HEK293 (cell line): ENCODE measurements at regions not wholly inside any gene's neighbourhood (a gene's known extent, or its start where the extent isn't known, plus 50 kb on each side); places are given as distances from the start of the nearest gene placed in this dataset.

Source experiments
- CTCF ChIA-PET: fragments of 350-600 bp; formaldehyde crosslinking; extraction: SDS; loops from one replicate; lab custom pipeline; 2021; ENCODE audit warnings: antibody characterized with exemption; lab: Yijun Ruan, JAX
- POLR2A ChIA-PET: fragments of 300-600 bp; formaldehyde crosslinking; extraction: SDS; loops from one replicate; lab custom pipeline; 2020; ENCODE audit warnings: antibody characterized with exemption, inconsistent platforms; lab: Yijun Ruan, JAX
- H3K27ac ChIP-seq: fragments of 200-500 bp; sonication (Bioruptor generic); 2 replicates; pipeline ENCODE4 v1.5.1; 2014; ENCODE audit warnings: low read depth, low read length, control low read depth, inconsistent platforms; ENCODE audit errors: extremely low read depth
- H3K36me3 ChIP-seq, 2 experiments: fragments of 200-500 bp in 1 of 2; sonication (Bioruptor generic) in 1 of 2; 1 replicate in 1 of 2; 2 replicates in 1 of 2; pipeline ENCODE4 v1.5.1; 2014 to 2017; ENCODE audit warnings: inconsistent platforms in 2 of 2, low read length in 2 of 2; ENCODE audit not compliant: control insufficient read depth in 2 of 2, insufficient read depth in 1 of 2
- H3K4me1 ChIP-seq: fragments of 200-500 bp; sonication (Bioruptor generic); 2 replicates; pipeline ENCODE4 v1.5.1; 2014; ENCODE audit warnings: mild to moderate bottlenecking, low read length, inconsistent platforms; ENCODE audit not compliant: control insufficient read depth, insufficient read depth
- H3K4me3 ChIP-seq: 2 replicates; pipeline ENCODE4 v1.5.1; 2011; ENCODE audit warnings: low read depth, mild to moderate bottlenecking, control low read depth, low read length, moderate library complexity
- H3K9me3 ChIP-seq: fragments of 200-500 bp; sonication (Bioruptor generic); 2 replicates; pipeline ENCODE4 v1.5.1; 2014; ENCODE audit warnings: low read depth, low read length, inconsistent platforms; ENCODE audit not compliant: control insufficient read depth, insufficient read depth
- GLI2 ChIP-seq: fragments of 450-650 bp; formaldehyde crosslinking; IDR thresholded peaks from 2 replicates; pipeline ENCODE4; 2017; ENCODE audit warnings: missing biosample characterization, missing genetic modification characterization, low read depth, borderline replicate concordance
- KLF9 ChIP-seq: fragments of 450-650 bp; formaldehyde crosslinking; IDR thresholded peaks from 2 replicates; pipeline ENCODE4 v1.5.1; 2016; ENCODE audit warnings: missing biosample characterization, missing genetic modification characterization, low read depth
- RBAK ChIP-seq: fragments of 450-650 bp; formaldehyde crosslinking; IDR thresholded peaks from 2 replicates; pipeline ENCODE4 v1.5.1; 2016; ENCODE audit warnings: missing biosample characterization, missing genetic modification characterization
- REST ChIP-seq: fragments of 450-650 bp; formaldehyde crosslinking; IDR thresholded peaks from 2 replicates; pipeline ENCODE4 v1.5.1; 2016; ENCODE audit warnings: missing biosample characterization, missing genetic modification characterization
- YY2 ChIP-seq: fragments of 450-650 bp; formaldehyde crosslinking; IDR thresholded peaks from 2 replicates; pipeline ENCODE4 v1.5.1; 2016; ENCODE audit warnings: missing biosample characterization, missing genetic modification characterization
- ZBTB1 ChIP-seq: fragments of 450-650 bp; formaldehyde crosslinking; IDR thresholded peaks from 2 replicates; pipeline ENCODE4 v1.5.1; 2016; ENCODE audit warnings: missing biosample characterization, missing genetic modification characterization
- ZFHX2 ChIP-seq: fragments of 450-650 bp; formaldehyde crosslinking; conservative IDR thresholded peaks from 2 replicates; pipeline ENCODE4 v1.5.1; 2016; ENCODE audit warnings: missing biosample characterization, missing genetic modification characterization
- ZNF112 ChIP-seq: fragments of 450-650 bp; formaldehyde crosslinking; IDR thresholded peaks from 2 replicates; pipeline ENCODE4 v1.5.0; 2017; ENCODE audit warnings: missing biosample characterization, missing genetic modification characterization
- ZNF132 ChIP-seq: fragments of 450-650 bp; formaldehyde crosslinking; IDR thresholded peaks from 2 replicates; pipeline ENCODE4 v1.5.1; 2017; ENCODE audit warnings: missing biosample characterization, missing genetic modification characterization, borderline replicate concordance
- ZNF146 ChIP-seq: fragments of 450-650 bp; formaldehyde crosslinking; IDR thresholded peaks from 2 replicates; pipeline ENCODE4 v1.5.1; 2016; ENCODE audit warnings: missing biosample characterization, missing genetic modification characterization
- ZNF184 ChIP-seq: fragments of 450-650 bp; IDR thresholded peaks from 2 replicates; pipeline ENCODE4 v1.5.1; 2018; ENCODE audit warnings: missing biosample characterization, mild to moderate bottlenecking, missing genetic modification characterization
- ZNF223 ChIP-seq: fragments of 450-650 bp; formaldehyde crosslinking; IDR thresholded peaks from 2 replicates; pipeline ENCODE4 v1.5.1; 2016; ENCODE audit warnings: missing biosample characterization, missing genetic modification characterization
- ZNF280C ChIP-seq: fragments of 450-650 bp; formaldehyde crosslinking; IDR thresholded peaks from 2 replicates; pipeline ENCODE4 v1.5.1; 2016; ENCODE audit warnings: missing biosample characterization, missing genetic modification characterization
- ZNF335 ChIP-seq: fragments of 450-650 bp; formaldehyde crosslinking; conservative IDR thresholded peaks from 2 replicates; pipeline ENCODE4 v1.5.1; 2016; ENCODE audit warnings: missing biosample characterization, missing genetic modification characterization
- ZNF354C ChIP-seq: fragments of 450-650 bp; formaldehyde crosslinking; IDR thresholded peaks from 2 replicates; pipeline ENCODE4 v1.5.1; 2016; ENCODE audit warnings: missing biosample characterization, missing genetic modification characterization, low read depth, borderline replicate concordance
- ZNF37A ChIP-seq: fragments of 450-650 bp; IDR thresholded peaks from 2 replicates; pipeline ENCODE4 v1.5.1; 2018; ENCODE audit warnings: missing biosample characterization, missing genetic modification characterization
- ZNF404 ChIP-seq: fragments of 450-650 bp; formaldehyde crosslinking; IDR thresholded peaks from 2 replicates; pipeline ENCODE4 v1.5.1; 2017; ENCODE audit warnings: missing biosample characterization, missing genetic modification characterization
- ZNF585B ChIP-seq: fragments of 450-650 bp; formaldehyde crosslinking; IDR thresholded peaks from 2 replicates; pipeline ENCODE4 v1.5.1; 2016; ENCODE audit warnings: missing biosample characterization, missing genetic modification characterization
- ZNF610 ChIP-seq: fragments of 450-650 bp; formaldehyde crosslinking; IDR thresholded peaks from 2 replicates; pipeline ENCODE4 v1.5.1; 2016; ENCODE audit warnings: missing biosample characterization, missing genetic modification characterization, borderline replicate concordance
- ZNF660 ChIP-seq: fragments of 450-650 bp; IDR thresholded peaks from 2 replicates; pipeline ENCODE4 v1.5.1; 2018; ENCODE audit warnings: missing biosample characterization, mild to moderate bottlenecking, missing genetic modification characterization
- ZNF670 ChIP-seq: fragments of 450-650 bp; formaldehyde crosslinking; IDR thresholded peaks from 2 replicates; pipeline ENCODE4 v1.5.1; 2016; ENCODE audit warnings: missing biosample characterization, missing genetic modification characterization, low read depth
- ZNF707 ChIP-seq: fragments of 450-650 bp; formaldehyde crosslinking; IDR thresholded peaks from 2 replicates; pipeline ENCODE4 v1.5.1; 2016; ENCODE audit warnings: missing biosample characterization, missing genetic modification characterization
- ZNF747 ChIP-seq: fragments of 450-650 bp; formaldehyde crosslinking; IDR thresholded peaks from 2 replicates; pipeline ENCODE4 v1.5.1; 2016; ENCODE audit warnings: missing biosample characterization, missing genetic modification characterization
- ZNF791 ChIP-seq: fragments of 450-650 bp; formaldehyde crosslinking; IDR thresholded peaks from 2 replicates; pipeline ENCODE4 v1.5.1; 2016; ENCODE audit warnings: missing biosample characterization, missing genetic modification characterization

- no peak overlapping the region for H3K27ac ChIP-seq
- POLR2A ChIA-PET = no interaction called here
- H3K9me3 ChIP-seq = no peaks in the 10 kb centered on the region
- TF ChIP-seq ZNF184 (tag by site-specific recombination) = no peak
- TF ChIP-seq YY2 (tag by site-specific recombination) = no peak
- TF ChIP-seq KLF9 (tag by site-specific recombination) = no peak
- no peak for TF ChIP-seq ZNF354C
- TF ChIP-seq ZNF146 (tag by site-specific recombination) = no peak
- no peak for TF ChIP-seq ZNF747 (tag by site-specific recombination)
- no peak for TF ChIP-seq ZNF335 (tag by site-specific recombination)
- no peak for TF ChIP-seq ZNF112 (tag by site-specific recombination)
- no peak for TF ChIP-seq ZBTB1
- no peak for TF ChIP-seq ZNF404
- no peak for TF ChIP-seq ZNF791 (tag by site-specific recombination)
- TF ChIP-seq REST (tag by site-specific recombination) = no peak
- TF ChIP-seq ZNF37A = no peak
- no peak for TF ChIP-seq ZNF610 (tag by site-specific recombination)
- no peak for TF ChIP-seq ZNF280C
- CTCF ChIA-PET = no interaction called here
- H3K36me3 ChIP-seq = no peaks in the 10 kb centered on the region
- H3K4me1 ChIP-seq = no peaks in the 10 kb centered on the region
- H3K4me3 ChIP-seq = no peak overlapping the region
Observed at GRCh38 chr9:126270556-126270955, 56.1 kb upstream of the MVB12B start.

- no peaks in the 10 kb centered on the region for H3K36me3 ChIP-seq
- no peak overlapping the region for H3K27ac ChIP-seq
- CTCF ChIA-PET = no interaction called here
- TF ChIP-seq ZNF223 (no peak), ZFHX2 (tag by site-specific recombination) (no peak), GLI2 (no peak), ZNF670 (no peak), ZNF585B (tag by site-specific recombination) (no peak), ZNF660 (tag by site-specific recombination) (no peak), ZNF132 (no peak), RBAK (tag by site-specific recombination) (no peak), ZNF707 (tag by site-specific recombination) (no peak)
- H3K4me1 ChIP-seq = no peaks in the 10 kb centered on the region
- POLR2A ChIA-PET = no interaction called here
- H3K9me3 ChIP-seq = no peaks in the 10 kb centered on the region
- no peak overlapping the region for H3K4me3 ChIP-seq
Observed at GRCh38 chr9:126275386-126276001, 51.1 kb upstream of the MVB12B start.
